Stimulated activated CD8-positive, alpha-beta memory T cell treated with anti-CD3 and anti-CD28 coated beads, Interleukin-12 subunit alpha, Interleukin-12 subunit beta, amount 100 ng/mL, for 24 hours (primary cell): ENCODE measurements at regions not wholly inside any gene's neighbourhood (a gene's known extent, or its start where the extent isn't known, plus 50 kb on each side); places are given as distances from the start of the nearest gene placed in this dataset.

ENCODE experiments used
- DNase-seq: peaks from one replicate; pipeline ENCODE4 v3.0.0-alpha.2; 2020; ENCODE audit errors: extremely low read depth

DNA sequence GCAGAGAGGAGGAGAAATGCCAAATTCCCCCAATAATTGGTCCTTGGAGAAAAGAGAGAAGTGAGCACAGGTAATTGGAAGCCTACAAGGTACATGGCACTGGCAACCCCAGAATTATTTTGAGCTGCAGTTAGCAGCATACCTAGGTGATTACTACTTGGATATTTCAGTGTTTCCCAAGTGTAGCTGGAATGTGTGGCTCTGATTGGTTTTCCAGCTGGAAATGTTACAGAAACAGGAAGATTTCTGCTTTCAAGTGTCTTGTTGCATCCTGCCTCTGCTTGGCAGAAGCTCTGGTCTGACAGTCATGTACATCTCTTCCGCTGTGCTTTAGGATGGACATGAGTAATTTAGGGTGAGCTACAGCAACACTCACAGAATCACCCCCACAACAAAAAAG lies 262.1 kb downstream of the ENC1 start:
- no peak for DNase-seq

DNA sequence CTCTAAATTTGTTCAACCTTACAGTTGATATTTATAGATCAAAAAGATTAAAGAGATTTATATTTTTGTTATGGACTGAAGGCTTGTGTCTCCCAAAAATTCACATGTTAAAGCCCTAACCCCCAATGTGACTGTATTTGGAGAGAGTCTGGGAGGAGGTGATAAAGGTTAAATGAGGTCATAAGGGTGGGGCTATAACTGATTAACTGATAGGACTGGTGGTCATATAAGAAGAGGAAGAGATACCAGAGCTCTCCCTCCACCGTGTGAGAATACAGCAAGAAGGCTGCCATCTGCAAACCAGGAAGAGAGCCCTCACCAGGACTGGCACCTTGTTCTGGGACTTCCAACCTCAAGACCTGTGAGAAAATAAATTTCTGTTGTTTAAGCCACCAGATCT lies 264.3 kb downstream of the ENC1 start:
- DNase-seq: no peak

DNA sequence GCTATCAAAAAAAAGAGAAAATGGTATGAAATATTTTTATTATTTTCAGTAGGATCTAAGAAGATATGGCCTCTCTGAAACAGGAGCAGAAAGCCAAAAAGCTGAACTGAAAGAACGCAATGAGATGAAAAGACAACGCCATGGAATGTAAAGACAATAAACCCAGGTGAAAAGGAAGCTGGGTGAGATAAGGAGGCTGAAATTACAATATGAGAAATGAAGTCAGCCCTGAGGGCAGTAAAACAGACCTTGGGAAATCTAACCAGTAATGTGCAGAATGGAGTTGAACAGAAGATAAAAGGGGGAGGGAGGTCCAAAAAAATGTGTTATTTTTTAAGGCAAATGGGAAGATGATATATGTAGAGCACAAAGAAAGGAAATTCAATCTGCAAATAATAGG lies 265.3 kb downstream of the ENC1 start:
- DNase-seq: no peak

DNA sequence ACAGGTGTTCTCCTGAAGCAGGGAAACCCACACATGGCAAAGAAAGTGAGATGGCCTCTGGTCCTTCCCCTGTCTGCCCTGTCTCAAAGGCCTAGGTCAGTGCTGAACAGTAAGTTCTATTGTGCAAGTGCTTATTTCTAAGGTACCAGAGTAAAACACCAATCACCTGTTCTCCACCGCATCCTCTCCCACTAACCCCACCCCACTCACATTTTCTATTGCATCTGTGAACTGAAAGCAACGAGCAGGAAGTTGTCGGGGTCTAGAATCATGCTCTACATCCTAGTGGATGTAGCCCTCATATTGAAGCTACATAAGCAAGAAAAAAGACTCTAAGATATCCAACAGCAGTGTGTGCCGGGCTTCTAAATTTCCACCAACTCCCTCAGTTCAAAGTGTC lies 265.9 kb downstream of the ENC1 start:
- DNase-seq: no peak

DNA sequence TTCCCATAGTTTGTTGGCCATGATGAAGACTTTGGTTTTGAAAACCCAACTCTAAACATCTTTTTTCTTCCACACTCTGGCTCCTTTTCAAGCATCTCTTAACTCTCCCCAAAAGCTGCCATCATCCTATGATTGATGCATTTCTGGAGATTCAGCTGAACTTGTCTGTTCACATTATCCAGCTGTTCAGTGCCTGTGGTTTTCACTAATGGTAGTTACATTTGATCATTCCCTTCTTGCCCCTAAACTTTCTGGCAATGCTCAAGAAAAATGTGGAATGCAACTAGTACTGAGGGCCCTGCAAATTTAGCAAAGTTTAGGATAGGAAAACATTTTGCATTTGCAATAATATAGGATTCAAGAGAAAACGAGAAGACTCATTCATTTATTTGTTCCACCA lies 267.5 kb downstream of the ENC1 start:
- DNase-seq: no peak

DNA sequence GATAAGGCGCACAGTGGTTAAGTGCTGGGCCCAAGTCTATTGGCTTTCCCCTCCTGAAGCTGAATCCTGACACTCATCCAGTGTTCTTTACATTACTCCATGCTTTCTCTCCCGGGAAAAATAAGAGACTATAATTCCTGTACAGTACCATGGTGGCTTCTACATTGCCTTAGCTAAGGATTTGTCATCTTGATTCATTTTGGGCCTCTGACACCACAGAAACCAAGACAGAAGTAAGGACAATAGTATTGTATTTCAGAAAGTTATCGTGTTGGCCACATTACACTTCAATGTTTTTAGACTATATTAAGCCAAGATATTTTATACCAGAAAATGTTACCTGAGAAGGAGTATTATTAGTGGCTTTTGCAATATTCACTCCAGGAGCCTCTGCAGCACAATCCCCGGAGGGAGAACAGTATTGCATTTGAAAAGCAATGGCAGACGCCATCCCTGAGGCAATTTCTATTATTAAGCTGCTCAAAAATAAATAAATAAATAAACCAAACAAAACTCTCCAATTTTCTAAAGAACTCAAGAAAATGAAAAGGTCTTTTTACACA lies 267.9 kb downstream of the ENC1 start:
- no peak for DNase-seq

DNA sequence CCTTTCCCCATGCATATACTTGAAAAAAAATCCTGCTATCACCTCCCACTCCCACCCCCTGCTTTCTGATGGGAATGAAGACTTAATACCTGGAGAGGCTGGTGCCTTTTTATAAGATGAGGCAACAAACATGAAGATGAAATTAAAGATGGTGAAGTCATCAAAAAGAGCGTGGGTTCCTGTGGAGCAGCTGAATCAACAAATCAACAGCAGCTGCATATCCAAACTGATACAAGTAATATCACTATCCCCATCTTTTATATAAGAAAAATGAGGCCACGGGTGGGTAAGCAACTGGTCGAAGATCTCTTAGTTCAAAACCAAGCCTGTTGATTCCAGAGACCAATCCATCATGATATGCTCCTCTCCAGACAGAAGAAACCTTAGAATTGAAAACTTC lies 268.5 kb downstream of the ENC1 start:
- no peak for DNase-seq

DNA sequence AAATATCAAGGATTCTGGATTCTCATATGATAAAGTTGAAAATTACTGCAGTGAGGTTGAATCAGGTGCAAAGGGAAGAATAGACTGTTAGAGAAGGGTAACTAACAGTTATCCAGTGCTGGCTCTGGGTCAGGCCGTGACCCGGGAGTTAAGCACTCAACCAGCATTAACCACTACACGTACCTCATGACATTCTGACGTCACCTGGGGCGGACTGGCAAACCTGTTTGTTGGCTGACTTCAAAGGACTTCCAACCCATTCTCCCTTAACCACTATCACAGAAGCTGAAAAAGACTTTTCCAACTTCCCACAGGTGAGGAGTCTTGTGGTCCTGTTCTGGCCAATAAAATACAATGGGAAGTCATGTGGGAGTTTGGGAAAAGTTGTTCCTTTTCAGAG lies 268.9 kb downstream of the ENC1 start:
- DNase-seq: no peak

DNA sequence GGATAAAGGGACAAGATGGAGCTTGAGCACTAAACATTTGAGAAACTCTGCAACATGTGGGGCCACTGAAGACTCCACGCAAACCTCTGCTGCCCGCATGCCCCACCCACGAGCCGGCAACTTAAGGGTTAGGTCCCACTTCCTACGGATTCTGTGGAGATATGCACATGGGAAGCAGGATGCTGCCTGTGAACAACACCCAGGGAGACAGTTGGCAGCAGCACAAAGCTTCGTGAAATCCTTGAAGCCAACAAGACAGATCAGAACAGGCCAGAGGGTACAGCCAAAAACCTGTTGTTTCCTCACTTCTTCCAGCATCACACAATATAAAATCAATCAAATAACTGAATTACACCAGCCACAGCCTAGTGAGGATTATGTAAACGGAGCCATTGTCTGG lies 270.4 kb downstream of the ENC1 start:
- no peak for DNase-seq

DNA sequence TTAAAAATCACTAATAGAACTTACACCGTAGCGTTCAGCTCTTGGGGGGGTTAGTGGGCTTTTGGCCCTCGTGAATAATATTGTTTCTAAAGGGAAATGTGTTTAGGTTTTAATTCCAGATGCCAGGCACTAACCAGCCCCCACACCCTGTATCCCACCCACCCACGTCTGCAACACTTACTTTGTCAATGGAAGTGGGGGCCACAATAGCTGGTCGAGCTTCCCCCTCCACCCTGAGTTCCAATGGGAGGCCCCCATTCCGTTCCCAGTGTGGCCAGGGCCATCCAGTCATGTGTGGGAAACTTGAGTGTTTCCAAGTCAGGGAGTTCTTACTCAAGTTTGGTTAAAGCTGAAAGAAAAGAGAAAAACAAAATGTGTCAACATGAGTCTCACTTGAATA lies 271.4 kb downstream of the ENC1 start:
- no peak for DNase-seq

DNA sequence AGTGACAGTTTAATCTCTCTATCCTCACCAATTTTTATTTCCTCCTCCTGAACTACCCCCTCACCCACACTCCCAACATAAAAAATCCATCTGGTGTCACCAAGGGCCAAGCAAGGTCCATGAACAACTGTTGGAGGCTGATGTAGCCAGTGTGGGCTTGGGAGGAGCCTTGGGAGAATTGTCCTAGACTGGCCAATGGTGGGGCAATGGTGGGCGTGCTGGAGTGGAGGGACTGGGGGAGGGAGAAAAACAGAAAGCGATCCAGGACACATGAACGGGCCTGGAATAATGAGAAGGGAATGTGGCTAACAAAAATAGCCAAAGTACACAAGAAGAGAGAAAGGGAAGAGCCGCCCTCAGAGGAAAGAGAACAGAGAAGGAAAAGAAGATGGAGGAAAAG lies 272.6 kb downstream of the ENC1 start:
- no peak for DNase-seq

DNA sequence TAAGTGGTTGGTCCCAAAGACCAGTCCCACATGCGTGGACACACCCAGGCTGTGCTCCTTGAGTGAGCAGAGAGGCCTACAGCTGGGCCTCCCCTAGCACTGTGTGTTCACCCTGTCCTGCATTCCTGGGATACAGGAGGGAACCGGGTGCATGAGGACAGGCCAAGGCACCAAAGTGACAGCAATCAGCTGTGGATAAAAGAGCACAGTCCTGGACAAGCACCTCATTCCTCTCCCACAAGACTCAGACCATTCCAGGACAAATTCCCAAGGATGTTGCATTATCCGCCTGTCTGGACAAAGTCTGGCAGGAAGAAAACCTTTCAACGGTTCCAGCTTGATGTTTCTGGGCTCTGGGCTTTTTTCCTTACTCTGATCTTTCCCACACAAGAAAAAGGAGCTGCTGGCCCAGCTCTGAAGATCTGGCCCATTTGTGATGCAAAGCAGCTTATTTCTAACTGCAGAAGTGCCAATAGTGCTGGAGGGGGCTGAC lies 273.2 kb downstream of the ENC1 start:
- no peak for DNase-seq

DNA sequence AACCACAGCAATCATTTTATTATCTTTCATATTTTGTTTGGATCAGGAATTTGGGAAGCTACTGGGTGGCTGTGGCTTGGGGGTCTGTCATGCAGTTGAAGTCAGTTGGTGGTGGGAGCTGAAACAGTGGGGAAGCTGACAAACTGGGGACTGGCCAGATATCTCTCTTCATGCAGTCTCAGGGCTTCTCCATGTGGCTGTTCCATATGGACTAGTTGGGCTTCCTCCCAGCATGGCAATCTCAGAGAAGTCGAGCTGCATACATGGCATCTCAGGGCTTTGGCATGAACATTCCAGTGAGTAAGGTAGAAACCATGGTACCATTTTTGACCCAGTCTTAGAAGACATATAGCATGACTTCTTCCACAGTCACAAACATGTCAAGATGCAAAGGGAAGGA lies 274.8 kb downstream of the ENC1 start:
- DNase-seq: no peak

DNA sequence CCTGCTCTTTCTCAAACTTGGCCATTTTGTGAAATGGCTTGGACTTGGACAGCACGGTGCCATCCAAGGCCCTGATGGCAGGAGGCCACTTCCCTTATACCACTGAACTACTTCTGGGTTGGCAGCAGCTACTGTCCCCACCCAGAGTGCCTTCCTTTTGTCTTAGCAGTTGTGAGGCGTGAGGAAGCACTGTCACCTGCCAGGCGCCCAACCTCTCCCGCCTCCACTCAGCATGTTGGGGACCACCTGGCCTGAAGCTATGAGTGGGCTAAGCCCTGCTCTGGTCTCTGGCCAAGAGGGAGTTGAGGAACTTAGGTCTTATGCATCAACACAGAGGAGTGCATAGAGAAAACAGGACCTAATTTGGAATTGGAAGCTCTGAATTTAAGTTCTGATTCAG lies 276.0 kb downstream of the ENC1 start:
- no peak for DNase-seq

DNA sequence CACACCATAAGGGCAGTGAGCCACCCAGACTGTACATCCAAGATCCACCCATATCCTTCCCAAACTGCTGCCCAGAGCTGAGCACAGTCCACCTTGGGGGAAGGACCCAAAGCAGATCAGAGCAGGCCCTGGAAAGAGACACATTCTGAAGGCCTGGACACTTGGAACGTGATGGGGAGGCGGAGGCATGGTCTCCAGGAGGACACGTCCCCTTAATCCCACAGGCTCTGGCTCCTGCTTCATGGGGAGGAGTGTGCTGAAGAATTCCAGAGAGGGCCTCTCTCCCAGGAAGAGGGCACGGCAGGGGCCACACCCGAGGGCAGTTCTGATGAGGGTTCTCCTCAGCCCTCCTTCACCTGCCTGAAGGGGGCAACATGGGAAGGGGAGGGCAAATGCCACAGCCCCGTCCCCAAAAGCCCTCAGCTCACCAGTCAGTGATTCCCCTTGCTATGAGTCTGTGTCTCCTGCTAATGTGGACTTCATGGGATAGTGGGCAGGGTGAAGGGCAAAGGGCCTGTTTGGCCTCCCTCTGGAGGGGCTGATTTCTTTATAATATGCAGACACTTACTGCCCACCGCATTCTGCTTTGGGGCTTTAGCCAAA lies 276.8 kb downstream of the ENC1 start:
- no peak for DNase-seq

DNA sequence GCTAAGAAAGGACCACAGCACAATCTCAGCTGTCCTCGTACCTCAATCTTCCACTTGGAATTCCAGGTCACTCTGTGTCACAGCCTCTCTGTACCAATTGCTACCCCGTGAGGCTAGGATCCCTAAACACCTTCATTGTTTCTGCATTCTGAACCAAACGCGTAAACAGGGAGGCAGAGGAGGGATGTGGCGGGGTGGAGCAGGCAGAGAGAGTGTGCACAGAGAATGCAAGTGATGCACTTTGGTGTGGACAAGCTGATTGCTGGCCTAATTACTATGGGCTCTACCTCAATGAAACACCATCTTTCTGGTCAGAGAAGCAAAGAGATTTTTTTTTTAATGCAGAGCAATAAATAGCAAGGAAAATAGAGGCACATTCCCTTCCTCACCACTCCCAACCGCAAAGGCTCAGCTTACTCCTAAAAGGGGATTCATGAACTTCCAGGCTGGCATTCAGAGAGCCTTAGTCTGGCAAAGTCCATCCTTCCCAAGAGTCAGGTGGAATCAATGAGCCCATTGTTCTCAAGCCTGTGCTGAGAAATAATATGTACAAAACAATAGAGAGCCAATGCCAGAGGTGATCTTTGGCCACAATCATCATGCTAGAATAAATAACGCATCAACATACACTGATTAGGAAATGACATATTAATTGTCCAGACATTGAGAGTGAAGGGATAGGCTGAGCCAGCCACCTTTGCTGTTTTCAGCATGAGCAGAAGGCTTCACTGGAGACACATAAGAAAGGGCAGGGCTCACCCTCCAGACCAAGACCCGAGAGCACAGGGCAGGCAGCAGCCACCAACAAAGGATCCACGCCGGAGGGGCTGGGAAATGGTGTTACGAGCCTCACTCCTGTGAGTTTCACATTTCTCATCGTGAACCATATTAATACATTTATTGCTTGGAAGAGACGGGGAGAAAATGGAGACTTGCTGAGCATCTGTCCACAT lies 278.8 kb downstream of the ENC1 start:
- no peak for DNase-seq

DNA sequence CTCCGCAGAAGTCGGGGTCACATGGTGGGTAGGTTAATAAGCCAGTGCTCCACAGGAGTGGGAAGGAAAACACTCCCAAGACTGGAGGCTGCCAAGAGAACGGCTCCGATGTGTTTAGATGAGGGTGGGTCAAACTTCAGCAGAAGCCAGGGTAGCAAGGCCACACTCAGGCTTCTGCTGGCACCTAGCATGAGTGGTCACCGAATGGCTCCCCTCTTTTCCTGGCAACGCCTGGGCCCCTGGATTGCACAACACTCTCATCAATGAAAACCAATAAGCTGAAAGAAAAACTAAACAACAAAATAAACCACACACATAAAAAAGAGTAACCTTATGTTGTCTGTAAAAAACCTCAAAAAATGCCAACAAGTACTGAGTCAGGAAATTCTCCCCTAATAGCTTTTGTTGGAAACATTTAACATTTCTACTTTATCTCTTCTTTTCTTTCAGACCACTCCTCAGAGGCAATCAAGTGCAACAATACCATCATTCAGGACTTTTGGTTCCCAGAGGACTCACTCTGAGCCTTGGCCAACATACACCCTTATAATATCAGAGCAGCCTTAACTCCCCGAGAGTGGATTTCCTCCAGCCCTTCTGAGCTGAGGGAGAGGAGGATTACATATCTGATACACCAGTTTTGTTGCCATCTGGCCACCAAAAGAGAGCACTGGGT lies 279.9 kb downstream of the ENC1 start:
- DNase-seq: no peak

DNA sequence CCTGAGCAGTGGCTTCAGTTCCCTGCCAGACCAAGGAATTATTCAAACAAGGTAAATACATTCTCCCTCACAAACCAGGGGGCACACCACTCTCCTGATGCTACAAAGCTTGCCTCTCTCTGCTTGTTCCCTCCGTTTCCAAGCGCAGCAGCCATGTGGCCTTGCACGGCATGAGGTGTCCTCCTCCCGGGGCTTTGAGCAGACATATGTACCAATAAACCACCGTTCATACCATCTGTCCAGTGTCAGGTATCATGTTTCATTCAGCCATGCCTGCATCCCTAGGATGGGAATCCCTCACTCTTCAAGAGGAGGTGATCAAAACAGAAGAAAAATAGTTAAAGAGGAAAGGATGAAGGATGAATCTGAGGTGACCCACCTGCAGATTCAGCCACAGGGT lies 282.7 kb downstream of the ENC1 start:
- DNase-seq: no peak

DNA sequence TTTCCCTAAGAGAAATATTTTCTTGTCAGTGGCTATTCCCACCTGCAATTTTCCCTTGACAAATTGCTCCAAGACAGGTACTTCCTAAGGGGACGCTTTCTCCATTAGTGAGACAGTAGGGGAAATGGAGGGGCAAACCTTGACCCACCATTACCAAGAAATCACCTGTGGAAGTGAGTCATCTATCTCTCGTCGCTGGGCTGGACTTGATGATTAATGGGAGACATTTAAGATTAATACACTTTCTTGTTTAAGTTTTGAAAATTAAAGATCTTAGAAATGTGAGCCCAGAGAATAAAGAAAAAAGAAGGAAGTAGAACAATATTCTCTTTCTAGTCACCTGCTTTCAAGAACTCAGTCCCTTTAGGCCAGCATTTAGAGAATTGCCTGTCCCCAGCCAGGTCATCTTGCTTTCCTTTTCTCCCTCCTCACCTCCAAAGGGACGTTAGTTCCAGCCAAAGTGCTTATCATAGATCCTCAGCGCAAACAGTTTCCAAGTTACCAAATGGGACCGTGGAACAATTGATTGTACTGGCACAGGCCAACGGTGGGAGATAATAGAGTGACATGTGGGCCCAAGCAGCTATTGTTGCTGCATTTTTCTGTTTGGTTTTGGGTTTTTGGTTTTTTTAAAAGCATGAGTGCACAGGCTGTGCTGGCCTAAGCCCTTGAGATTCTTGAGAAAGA lies 284.4 kb downstream of the ENC1 start:
- no peak for DNase-seq

DNA sequence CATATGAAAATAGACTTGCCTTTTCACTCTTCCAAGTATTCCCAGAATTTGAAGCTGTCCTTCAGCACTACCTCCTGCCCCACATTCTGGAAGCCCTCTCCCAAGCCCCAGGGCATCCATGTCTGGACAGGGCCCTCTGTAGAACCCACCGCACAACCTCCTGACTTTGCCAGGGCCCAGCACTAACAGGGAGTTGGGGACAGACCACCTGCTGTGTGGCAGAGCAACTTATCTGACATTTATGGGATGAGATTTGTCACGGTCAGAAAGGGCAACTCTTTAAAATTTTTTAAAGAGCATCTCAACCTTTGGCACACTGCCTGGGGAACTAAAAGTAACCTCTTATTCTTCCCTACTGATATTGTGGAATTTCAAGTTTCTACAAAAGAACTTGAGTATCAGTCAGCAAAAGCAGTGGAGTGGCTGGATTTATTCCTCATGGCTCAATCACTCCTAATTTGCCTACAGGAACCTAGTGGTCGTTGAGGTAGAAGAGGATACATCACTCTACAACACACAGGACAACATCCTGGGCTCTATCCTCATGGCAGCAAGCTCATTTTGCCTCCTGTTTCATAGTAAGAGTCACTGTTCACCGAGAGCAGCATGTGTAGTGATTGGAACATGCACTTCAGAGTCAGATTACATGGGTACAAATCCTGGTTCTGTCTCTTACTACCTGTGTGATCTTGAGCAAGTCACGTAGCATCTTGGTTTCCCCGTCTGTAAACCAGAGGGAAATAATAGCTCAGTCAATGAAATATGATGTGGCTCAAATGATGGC lies 285.3 kb downstream of the ENC1 start:
- DNase-seq: no peak

DNA sequence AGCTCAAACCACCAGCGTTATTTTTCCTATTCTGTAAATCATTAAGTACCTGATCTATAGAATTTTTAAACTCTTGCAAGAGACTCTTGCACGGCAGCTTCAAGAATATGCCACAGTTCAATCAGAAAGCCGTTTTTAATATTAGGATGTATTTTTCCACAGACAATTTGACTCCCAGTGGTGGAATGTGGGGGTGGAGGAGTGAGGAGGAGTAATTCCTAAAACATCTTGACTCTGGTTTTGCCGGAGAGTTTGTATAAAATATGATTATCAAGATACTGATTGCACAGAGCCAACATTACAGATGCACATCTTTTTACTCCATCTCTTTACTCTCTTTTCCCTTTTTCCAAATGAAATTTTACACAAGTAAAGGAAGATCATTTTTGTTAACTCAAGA lies 288.3 kb downstream of the ENC1 start:
- no peak for DNase-seq
